Ovary (tissue), 7 donors: ENCODE measurements at regions not wholly inside any gene's neighbourhood (a gene's known extent, or its start where the extent isn't known, plus 50 kb on each side); places are given as distances from the start of the nearest gene placed in this dataset.

ENCODE experiments used
- DNase-seq, 5 donors: peaks; one replicate each; pipeline ENCODE4 v3.0.0-alpha.2; 2019 to 2020
- H3K27ac ChIP-seq, 2 donors: fragments of 200-600 bp; one replicate each; pipeline versions ENCODE4 v1.5.1 to v1.8.0; 2019 to 2022
- H3K27me3 ChIP-seq: fragments of 200-600 bp; one replicate; pipeline ENCODE4 v1.8.0; 2022
- H3K36me3 ChIP-seq: fragments of 200-600 bp; sonication (generic); one replicate; pipeline ENCODE4 v1.5.1; 2019
- H3K4me1 ChIP-seq: one replicate; pipeline ENCODE4 v1.8.1; 2013; ENCODE audit warnings: mild to moderate bottlenecking, moderate library complexity; ENCODE audit not compliant: insufficient read depth
- H3K4me3 ChIP-seq: fragments of 200-600 bp; sonication (generic); one replicate; pipeline ENCODE4 v1.5.1; 2017
- H3K9me3 ChIP-seq, 2 donors: fragments of 200-600 bp in 1 of 2; sonication (generic) in 1 of 2; one replicate each; pipeline versions ENCODE4 v1.5.1 to v1.8.1; 2013 to 2019; ENCODE audit warnings: mild to moderate bottlenecking in 1 of 2, moderate library complexity in 1 of 2
- CTCF ChIP-seq, 3 donors: fragments of 450-650 bp in 2 of 3; fragments of 200-600 bp in 1 of 3; IDR thresholded peaks; one replicate each; pipeline versions ENCODE4 v1.5.1 to v1.8.0; 2016 to 2022; ENCODE audit warnings: antibody characterized with exemption in 3 of 3, mild to moderate bottlenecking in 1 of 3
- EP300 ChIP-seq: sonication (generic); formaldehyde crosslinking; IDR thresholded peaks from one replicate; pipeline ENCODE4 v1.6.1; 2017; ENCODE audit warnings: antibody characterized with exemption
- POLR2A ChIP-seq: fragments of 450-650 bp; IDR thresholded peaks from one replicate; pipeline ENCODE4 v1.6.1; 2017; ENCODE audit warnings: antibody characterized with exemption, mild to moderate bottlenecking, moderate library complexity
- WGBS, 3 donors: extraction: QIAGEN DNeasy Blood & Tissue Kit in 1 of 3; methylation state at CpG; one replicate each; pipeline versions ENCODE4 v1.1.5 to v1.1.7; 2013 to 2017; 5-methylcytosine and 5-hydroxymethylcytosine counted together
- intact Hi-C, 4 donors: fragments of 100-400 bp; cut with DNase I; formaldehyde crosslinking; loops; one replicate each; pipeline versions ENCODE4 v1.11.0 to v1.15.1; 2022 to 2023
- donor health status: DM: no; HTN: no; CAD: no; lungs with moderate emphysema.
- donor health status: DM: no; HTN: no; CAD: no.
- donor health status: Bipolar disorder and iron deficiency.
- donor health status: DM: no; HTN: no; CAD: no.
- donor health status: DM: yes; HTN: yes; CAD: no.

- H3K9me3 ChIP-seq: no peaks in the 10 kb centered on the region
- no peak overlapping the region for H3K27ac ChIP-seq
- intact Hi-C loops: no loop called here
- no peaks in the 10 kb centered on the region for H3K36me3 ChIP-seq
- H3K4me3 ChIP-seq: no peak overlapping the region
- TF ChIP-seq POLR2A (no peak), EP300 (no peak), CTCF (IDR thresholded peaks at IDR 0.05) (no peak)
- peaks cover 2% of the 10 kb centered on the region for H3K4me1 ChIP-seq
- no peaks in the 10 kb centered on the region for H3K27me3 ChIP-seq
- 74 to 89% (median 78%) methylated on average over 8 of the region's 8 CpGs for WGBS, 3 donors
- DNase-seq: no peak
Observed at GRCh38 chr3:193873426-193874201, 262.3 kb upstream of the HES1 start.

- intact Hi-C loops: no loop called here
- H3K27ac ChIP-seq: no peak overlapping the region
- no peak for DNase-seq
- H3K27me3 ChIP-seq: no peaks in the 10 kb centered on the region
- TF ChIP-seq POLR2A (no peak), EP300 (no peak), CTCF (IDR thresholded peaks at IDR 0.05) (no peak)
- peaks cover 3% of the 10 kb centered on the region for H3K4me1 ChIP-seq
- H3K36me3 ChIP-seq: no peaks in the 10 kb centered on the region
- H3K9me3 ChIP-seq: no peaks in the 10 kb centered on the region
- no peak overlapping the region for H3K4me3 ChIP-seq
- WGBS, 3 donors: 83 to 92% (median 85%) methylated on average over 7 of the region's 7 CpGs
Observed at GRCh38 chr3:193874512-193874911, 261.4 kb upstream of the HES1 start.

- no peaks in the 10 kb centered on the region for H3K9me3 ChIP-seq
- 91 to 93% (median 93%) methylated on average over 5 of the region's 5 CpGs for WGBS, 3 donors
- H3K27me3 ChIP-seq: no peaks in the 10 kb centered on the region
- H3K27ac ChIP-seq: no peak overlapping the region
- H3K36me3 ChIP-seq: no peaks in the 10 kb centered on the region
- TF ChIP-seq CTCF (IDR thresholded peaks at IDR 0.05) (no peak), EP300 (no peak), POLR2A (no peak)
- intact Hi-C loops: no loop called here
- no peak overlapping the region for H3K4me3 ChIP-seq
- H3K4me1 ChIP-seq: peaks cover 5% of the 10 kb centered on the region
- no peak for DNase-seq
Observed at GRCh38 chr3:193874997-193875593, 260.9 kb upstream of the HES1 start.

GRCh38 chr3:193875601-193876321 lies 260.2 kb upstream of the HES1 start:
- H3K4me3 ChIP-seq: no peak overlapping the region
- peaks cover 5% of the 10 kb centered on the region for H3K4me1 ChIP-seq
- WGBS, 3 donors: 73 to 75% (median 74%) methylated on average over 5 of the region's 5 CpGs
- no peaks in the 10 kb centered on the region for H3K9me3 ChIP-seq
- no peaks in the 10 kb centered on the region for H3K27me3 ChIP-seq
- intact Hi-C loops: no loop called here
- no peak overlapping the region for H3K27ac ChIP-seq
- DNase-seq: no peak
- no peaks in the 10 kb centered on the region for H3K36me3 ChIP-seq
- no peak for TF ChIP-seq CTCF (IDR thresholded peaks at IDR 0.05)
- no peak for TF ChIP-seq EP300
- no peak for TF ChIP-seq POLR2A
